Fibroblast of lung (primary cell): ENCODE measurements at regions not wholly inside any gene's neighbourhood (a gene's known extent, or its start where the extent isn't known, plus 50 kb on each side); places are given as distances from the start of the nearest gene placed in this dataset.

Experiments used
- EZH2 ChIP-seq: IDR thresholded peaks from 2 replicates; pipeline ENCODE4 v1.5.1; 2012; ENCODE audit warnings: low read length, control low read depth, mild to moderate bottlenecking; ENCODE audit errors: missing control alignments
- TF ChIP-seq, protein P1 (sequence below), 2 donors: IDR thresholded peaks in 1 of 2; conservative IDR thresholded peaks in 1 of 2; 1 replicate in 1 of 2; 2 replicates in 1 of 2; pipeline ENCODE4 v1.5.1; 2011 to 2012; ENCODE audit warnings: low read length in 2 of 2, control low read depth in 1 of 2, inconsistent platforms in 1 of 2, low read depth in 1 of 2, mild to moderate bottlenecking in 1 of 2

DNA sequence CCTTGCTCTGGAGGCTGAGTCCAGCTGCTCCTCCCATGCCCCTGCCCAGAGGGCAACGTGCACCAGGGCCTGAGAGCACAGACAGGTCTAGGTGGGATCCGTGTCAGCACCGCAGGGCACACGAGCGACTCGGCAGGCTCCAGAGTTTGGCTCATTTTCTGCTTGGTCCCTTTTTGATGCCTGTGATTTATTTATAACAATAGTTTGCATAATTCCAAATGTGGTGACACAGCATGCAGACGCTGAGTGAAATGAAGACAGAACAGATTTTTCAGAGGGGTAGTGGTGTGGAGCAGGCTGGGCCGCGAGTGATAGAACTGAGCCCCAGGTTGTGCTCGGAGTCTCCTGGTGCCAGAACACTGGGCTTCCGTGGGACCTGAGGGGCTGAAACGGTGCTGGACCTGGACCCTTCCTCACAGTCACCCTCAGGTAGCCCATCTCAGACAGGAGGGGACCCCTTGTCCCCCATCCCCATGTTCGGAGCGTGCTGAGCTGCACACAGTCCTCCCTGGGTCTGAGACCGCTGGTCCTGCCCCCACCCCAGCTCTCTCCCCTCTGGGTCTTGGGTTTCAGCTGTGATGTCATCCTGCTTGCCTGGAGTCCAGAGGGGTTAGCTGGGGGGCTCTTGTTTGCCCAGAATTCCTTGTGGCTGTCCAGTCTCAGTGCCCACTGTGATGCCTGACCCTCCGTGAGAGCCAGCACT is 95.9 kb downstream of the METRNL start:
- TF ChIP-seq, protein P1, sequence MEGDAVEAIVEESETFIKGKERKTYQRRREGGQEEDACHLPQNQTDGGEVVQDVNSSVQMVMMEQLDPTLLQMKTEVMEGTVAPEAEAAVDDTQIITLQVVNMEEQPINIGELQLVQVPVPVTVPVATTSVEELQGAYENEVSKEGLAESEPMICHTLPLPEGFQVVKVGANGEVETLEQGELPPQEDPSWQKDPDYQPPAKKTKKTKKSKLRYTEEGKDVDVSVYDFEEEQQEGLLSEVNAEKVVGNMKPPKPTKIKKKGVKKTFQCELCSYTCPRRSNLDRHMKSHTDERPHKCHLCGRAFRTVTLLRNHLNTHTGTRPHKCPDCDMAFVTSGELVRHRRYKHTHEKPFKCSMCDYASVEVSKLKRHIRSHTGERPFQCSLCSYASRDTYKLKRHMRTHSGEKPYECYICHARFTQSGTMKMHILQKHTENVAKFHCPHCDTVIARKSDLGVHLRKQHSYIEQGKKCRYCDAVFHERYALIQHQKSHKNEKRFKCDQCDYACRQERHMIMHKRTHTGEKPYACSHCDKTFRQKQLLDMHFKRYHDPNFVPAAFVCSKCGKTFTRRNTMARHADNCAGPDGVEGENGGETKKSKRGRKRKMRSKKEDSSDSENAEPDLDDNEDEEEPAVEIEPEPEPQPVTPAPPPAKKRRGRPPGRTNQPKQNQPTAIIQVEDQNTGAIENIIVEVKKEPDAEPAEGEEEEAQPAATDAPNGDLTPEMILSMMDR (conservative IDR thresholded peaks at IDR 0.05 in 1 of 2, IDR thresholded peaks at IDR 0.05 in 1 of 2; ENCODE audit: low read depth in 1 of 2, low read length in 2 of 2): no peak
- TF ChIP-seq EZH2: no peak
